Activated naive CD8-positive, alpha-beta T cell (primary cell): ENCODE measurements at regions not wholly inside any gene's neighbourhood (a gene's known extent, or its start where the extent isn't known, plus 50 kb on each side); places are given as distances from the start of the nearest gene placed in this dataset.

Experiments used
- H3K27ac Mint-ChIP-seq: one replicate; pipeline ENCODE4 v1.8.0; 2021; ENCODE audit warnings: mixed read lengths
- H3K27me3 Mint-ChIP-seq: one replicate; pipeline ENCODE4 v1.8.0; 2021; ENCODE audit warnings: mixed read lengths
- H3K36me3 Mint-ChIP-seq: one replicate; pipeline ENCODE4 v1.8.0; 2021; ENCODE audit warnings: mixed read lengths
- H3K4me1 Mint-ChIP-seq: one replicate; pipeline ENCODE4 v1.8.0; 2021; ENCODE audit warnings: low read depth, mixed read lengths
- H3K4me3 Mint-ChIP-seq: one replicate; pipeline ENCODE4 v1.8.0; 2021; ENCODE audit warnings: mild to moderate bottlenecking, mixed read lengths
- H3K9me3 Mint-ChIP-seq: one replicate; pipeline ENCODE4 v1.8.0; 2021; ENCODE audit warnings: low read depth, mixed read lengths

DNA sequence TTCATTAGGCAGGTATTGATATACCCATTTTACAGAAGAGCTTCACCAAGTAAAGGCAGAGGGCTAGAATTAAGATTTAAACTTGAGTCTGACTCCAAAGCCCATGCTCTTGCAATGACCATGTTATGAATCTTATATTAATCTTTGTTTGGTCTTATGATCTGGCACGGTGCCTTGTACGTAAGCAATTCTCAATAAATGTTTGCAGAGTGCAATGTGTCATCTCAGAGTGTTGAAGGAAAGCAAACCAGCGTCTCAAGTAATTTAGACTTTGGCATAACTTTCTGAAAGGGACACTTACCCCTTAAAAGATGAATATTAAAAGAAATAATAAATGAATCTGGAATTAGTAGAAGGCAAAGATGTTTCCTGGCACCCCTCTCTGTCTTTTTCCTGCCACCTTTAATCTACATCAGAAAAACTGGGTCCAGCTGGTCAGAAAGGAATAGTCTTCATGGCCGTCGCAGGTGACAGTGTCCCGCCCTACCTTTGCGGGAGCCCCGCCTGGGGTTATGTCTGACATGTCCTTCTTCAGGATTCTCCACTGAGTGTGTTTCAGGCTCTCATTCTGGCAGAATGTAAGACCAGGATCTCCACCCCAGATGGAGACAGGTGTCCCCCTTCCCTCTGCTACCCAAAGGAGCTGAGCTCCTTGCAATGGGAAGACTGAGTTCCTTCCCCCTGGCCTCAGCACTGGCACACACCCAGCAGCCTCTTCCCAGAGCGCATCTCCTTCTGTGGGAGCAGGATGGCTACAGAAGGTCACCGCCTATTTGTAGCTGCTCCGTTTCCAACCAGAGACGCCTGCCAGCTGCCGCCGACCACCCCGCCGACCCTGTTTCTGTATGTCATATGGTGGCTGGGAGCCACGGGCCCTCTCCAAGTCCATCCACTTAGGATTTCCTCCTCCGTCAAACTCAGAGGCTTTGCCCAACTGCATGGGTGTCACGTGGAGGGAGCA lies 266.3 kb upstream of the ECI2 start:
- Mint-ChIP-seq H3K4me1 (no peaks in the 10 kb centered on the region), H3K4me3 (no peak overlapping the region), H3K27me3 (peaks cover 10% of the 10 kb centered on the region), H3K36me3 (no peaks in the 10 kb centered on the region), H3K27ac (no peak overlapping the region), H3K9me3 (no peaks in the 10 kb centered on the region)

DNA sequence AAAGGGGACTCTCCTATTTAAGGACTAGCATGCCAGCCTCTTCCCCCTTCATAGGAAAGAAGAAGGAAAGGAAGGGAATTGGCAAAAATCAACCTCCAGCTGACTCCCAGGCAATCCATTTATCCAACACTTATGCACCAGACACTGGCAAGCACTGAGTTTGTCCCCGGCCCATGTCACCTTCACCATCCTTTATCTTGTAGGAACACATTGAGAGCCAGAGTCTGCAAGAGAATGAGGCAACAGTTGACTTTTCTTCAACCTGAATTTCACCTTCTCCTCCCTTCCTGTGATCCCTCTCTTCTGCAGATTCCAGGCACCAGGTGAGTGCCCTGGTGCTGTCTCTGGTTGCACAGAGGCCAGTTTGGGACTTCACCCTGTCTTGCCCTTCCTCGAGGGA lies 264.3 kb upstream of the ECI2 start:
- Mint-ChIP-seq H3K36me3 (no peaks in the 10 kb centered on the region), H3K27me3 (peaks cover 10% of the 10 kb centered on the region), H3K9me3 (no peaks in the 10 kb centered on the region), H3K27ac (no peak overlapping the region), H3K4me1 (no peaks in the 10 kb centered on the region), H3K4me3 (no peak overlapping the region)

DNA sequence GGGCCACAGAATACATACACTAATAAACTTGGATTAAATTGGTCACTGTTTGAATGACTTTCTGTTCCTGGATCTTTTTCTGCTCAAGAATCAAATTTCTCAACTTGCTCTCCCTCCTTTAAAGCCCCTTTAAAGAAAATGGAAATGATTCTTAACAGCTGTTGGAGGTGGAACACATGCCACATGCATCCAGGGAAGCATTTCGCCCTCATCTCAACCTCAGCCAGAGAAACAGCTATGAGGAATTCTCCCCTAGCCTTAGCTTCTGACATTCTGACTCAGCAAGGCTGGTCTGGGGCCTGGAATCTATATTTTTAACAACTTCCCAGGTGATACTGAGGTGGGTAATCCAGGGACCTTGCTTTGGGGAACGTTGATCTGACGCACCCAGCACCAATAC lies 263.4 kb upstream of the ECI2 start:
- Mint-ChIP-seq H3K27me3 (peaks cover 10% of the 10 kb centered on the region), H3K4me3 (no peak overlapping the region), H3K36me3 (no peaks in the 10 kb centered on the region), H3K9me3 (no peaks in the 10 kb centered on the region), H3K27ac (no peak overlapping the region), H3K4me1 (no peaks in the 10 kb centered on the region)

DNA sequence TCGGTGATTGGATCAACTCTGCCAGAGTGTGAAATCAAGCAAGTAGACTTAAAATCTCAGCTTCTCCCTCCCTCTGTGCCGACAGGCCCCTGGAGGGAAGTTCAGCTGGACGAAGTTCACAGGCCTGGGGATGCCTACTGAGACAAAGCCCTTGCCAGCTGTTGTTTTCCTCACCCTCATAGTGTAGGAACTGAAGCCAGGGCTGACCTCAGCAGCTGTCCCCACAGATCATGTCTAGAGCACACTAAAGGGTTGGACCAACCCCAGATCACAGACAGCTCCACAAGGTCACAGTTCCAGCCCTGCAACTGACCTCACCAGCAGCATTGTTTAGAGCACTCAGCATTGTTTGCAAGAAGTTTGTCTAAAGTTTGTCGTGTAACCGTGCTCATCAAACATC lies 261.9 kb upstream of the ECI2 start:
- H3K4me3 Mint-ChIP-seq = no peak overlapping the region
- H3K4me1 Mint-ChIP-seq = no peaks in the 10 kb centered on the region
- H3K36me3 Mint-ChIP-seq = no peaks in the 10 kb centered on the region
- no peaks in the 10 kb centered on the region for H3K9me3 Mint-ChIP-seq
- H3K27ac Mint-ChIP-seq = no peak overlapping the region
- peaks cover 8% of the 10 kb centered on the region for H3K27me3 Mint-ChIP-seq

DNA sequence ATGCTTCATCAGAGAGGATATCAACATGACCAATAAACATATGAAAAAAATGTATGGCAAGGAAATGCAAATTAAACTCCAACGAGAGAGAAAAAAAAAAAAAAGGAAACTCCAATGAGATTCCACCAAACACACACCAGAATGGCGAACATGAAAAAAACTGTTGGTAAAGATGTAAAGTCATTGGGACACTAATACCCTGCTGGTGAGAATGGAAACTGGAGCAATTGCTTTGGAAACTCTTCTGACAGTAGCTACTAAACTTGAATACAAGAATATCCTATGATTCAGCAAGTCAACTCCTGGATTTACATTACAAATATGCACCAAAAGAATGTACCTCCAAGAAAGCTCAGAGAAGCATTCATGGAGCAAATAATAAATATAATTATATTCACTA lies 260.7 kb upstream of the ECI2 start:
- no peaks in the 10 kb centered on the region for H3K9me3 Mint-ChIP-seq
- peaks cover 6% of the 10 kb centered on the region for H3K27me3 Mint-ChIP-seq
- no peaks in the 10 kb centered on the region for H3K36me3 Mint-ChIP-seq
- H3K4me1 Mint-ChIP-seq = no peaks in the 10 kb centered on the region
- no peak overlapping the region for H3K4me3 Mint-ChIP-seq
- no peak overlapping the region for H3K27ac Mint-ChIP-seq

DNA sequence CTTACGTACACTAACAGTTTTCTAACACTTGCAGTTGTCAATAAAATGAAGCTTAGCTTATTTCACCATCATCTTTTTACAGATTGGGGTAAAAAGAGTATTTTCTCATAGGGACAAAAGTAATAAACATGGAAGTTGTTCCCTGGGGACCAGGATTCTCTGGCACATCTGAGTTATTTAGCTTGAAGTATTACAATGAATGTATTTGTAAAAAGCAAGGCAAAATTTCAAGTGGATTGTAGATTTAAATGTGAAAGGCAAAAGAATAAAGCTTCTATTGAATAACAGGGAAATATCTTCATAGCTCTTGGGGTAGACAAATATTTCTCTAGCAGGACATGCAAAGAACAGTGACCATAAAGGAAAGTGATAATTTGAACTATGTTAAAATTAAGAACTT lies 260.0 kb upstream of the ECI2 start:
- no peaks in the 10 kb centered on the region for H3K36me3 Mint-ChIP-seq
- H3K4me1 Mint-ChIP-seq = no peaks in the 10 kb centered on the region
- H3K9me3 Mint-ChIP-seq = no peaks in the 10 kb centered on the region
- H3K4me3 Mint-ChIP-seq = no peak overlapping the region
- H3K27me3 Mint-ChIP-seq = peaks cover 5% of the 10 kb centered on the region
- H3K27ac Mint-ChIP-seq = no peak overlapping the region

DNA sequence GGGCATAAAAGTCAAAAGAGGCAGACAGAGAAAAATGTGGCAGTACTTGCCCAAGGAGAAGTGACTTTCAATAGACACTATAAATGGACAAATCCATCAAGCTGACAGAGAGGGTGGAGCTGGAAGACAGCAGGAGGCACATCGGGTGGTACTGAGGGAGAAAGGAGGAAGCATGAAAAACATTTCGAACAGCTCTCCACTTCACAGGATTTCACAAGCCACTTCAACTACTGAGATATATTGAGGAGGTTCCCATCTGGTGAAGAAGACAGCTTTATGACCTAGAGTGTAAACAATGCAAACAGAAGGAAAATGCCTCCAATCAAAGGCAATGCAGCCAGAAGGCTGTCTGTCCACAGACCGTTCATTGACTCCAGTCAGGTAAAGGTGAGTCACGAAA lies 259.4 kb upstream of the ECI2 start:
- H3K9me3 Mint-ChIP-seq = no peaks in the 10 kb centered on the region
- no peak overlapping the region for H3K27ac Mint-ChIP-seq
- no peak overlapping the region for H3K4me3 Mint-ChIP-seq
- no peaks in the 10 kb centered on the region for H3K4me1 Mint-ChIP-seq
- no peaks in the 10 kb centered on the region for H3K36me3 Mint-ChIP-seq
- H3K27me3 Mint-ChIP-seq = peaks cover 6% of the 10 kb centered on the region

DNA sequence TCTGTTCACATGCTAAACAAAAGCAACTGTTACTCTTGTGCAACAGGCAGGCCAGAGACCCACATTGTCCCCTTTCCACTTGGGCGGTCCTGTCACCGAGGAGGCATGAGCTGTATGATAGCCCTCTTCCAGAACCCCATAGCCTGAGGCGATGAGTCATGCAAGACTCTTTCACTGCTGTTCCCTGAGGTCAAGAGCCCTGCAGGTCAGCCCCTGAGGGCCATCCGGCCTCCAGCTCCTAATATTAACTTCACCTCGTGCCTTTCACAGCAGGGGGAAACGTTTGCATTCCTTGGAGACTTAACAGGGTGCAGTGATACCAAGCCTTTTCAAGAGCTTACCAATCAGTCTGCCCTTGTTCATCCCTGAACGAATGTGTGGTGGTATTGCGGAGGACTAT lies 253.3 kb upstream of the ECI2 start:
- no peaks in the 10 kb centered on the region for H3K4me1 Mint-ChIP-seq

DNA sequence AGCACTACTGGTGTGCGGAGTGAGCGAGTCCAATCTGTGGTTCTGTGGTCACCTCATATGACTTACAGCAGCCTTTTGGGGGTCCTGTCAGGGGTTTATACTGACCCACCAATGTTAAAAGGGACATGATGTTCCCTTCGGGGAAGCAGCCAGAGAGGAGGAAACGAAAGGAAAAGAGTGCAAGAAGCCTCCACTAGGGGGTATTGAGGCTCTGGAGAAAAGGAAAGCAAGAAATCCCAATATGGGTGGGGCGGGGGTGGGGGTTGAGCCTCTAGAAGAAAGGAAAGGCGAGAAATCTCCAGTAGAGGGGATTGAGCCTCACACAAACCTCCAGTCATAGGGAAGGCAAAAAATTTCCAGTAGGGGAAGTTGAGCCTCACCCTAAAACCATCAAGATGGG lies 249.3 kb upstream of the ECI2 start:
- H3K27ac Mint-ChIP-seq = no peak overlapping the region
- peaks cover 4% of the 10 kb centered on the region for H3K27me3 Mint-ChIP-seq
- H3K36me3 Mint-ChIP-seq = peaks cover 4% of the 10 kb centered on the region
- no peak overlapping the region for H3K4me3 Mint-ChIP-seq
- peaks cover 21% of the 10 kb centered on the region for H3K9me3 Mint-ChIP-seq
- H3K4me1 Mint-ChIP-seq = no peaks in the 10 kb centered on the region

More for the DNA sequence above, 253.3 kb upstream of the ECI2 start:
- Mint-ChIP-seq H3K9me3 (peaks cover 10% of the 10 kb centered on the region), H3K4me3 (no peak overlapping the region), H3K36me3 (peaks cover 2% of the 10 kb centered on the region), H3K27me3 (peaks cover 5% of the 10 kb centered on the region), H3K27ac (no peak overlapping the region)

DNA sequence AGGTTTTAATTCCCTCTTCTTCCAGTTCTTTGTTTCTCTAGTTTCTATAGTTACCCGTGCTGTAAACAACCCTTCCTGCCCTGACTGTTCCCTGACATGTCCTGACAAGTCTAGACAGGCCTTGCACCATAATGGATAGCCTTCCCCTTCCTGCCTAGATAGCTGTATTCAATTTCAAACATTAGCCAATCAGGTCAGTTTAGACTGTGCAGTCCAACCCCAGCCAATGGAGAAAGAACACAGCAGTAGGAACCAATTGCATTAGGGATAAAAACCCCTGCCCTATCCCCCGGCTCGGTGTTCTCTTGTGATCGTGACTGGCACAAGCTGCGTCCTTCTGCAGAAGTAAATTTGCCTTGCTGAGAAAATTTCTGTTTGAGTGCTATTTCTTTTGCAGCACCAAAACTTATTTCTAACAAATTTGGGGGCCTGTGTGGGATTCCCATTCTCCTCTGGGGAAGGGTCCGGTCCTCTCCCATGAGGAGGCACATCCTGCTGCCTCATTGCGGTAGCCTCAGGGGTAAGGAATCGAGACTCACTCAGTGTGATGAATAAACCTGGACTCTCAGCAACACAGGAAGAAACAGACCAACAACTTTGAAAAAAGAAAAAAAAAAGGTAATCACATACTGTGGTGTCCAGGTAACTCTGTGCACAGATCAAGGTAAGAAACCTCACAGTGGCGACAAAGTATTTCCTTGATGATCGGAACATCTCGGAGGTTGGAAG lies 248.7 kb upstream of the ECI2 start:
- no peak overlapping the region for H3K27ac Mint-ChIP-seq
- H3K4me3 Mint-ChIP-seq = no peak overlapping the region
- peaks cover 21% of the 10 kb centered on the region for H3K9me3 Mint-ChIP-seq
- H3K4me1 Mint-ChIP-seq = no peaks in the 10 kb centered on the region
- peaks cover 4% of the 10 kb centered on the region for H3K27me3 Mint-ChIP-seq
- peaks cover 4% of the 10 kb centered on the region for H3K36me3 Mint-ChIP-seq

DNA sequence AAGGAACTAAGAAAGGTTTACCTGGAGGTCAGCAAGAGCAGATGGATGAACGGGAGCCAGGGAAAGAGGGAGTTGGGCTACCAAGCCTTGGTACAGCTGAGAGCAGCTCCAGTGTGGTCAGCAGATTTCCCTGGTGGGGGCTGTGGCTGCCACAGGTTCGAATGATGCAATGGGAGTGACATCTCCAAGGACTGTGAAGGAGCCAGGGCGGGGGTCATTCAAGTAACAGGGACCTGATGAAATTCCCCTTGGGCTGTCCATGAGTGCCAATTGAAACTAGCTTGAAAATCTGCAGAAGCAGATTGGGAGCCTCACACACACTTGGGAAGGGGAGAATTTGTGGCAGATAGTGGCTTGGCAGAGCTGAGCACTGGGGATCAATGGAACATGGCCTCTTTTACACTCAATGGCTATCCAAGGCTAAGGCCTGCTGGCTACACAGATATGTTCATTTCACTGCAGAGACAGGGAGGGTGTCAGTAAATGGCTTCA lies 247.0 kb upstream of the ECI2 start:
- H3K9me3 Mint-ChIP-seq = peaks cover 21% of the 10 kb centered on the region
- no peaks in the 10 kb centered on the region for H3K4me1 Mint-ChIP-seq
- peaks cover 4% of the 10 kb centered on the region for H3K36me3 Mint-ChIP-seq
- no peak overlapping the region for H3K27ac Mint-ChIP-seq
- peaks cover 4% of the 10 kb centered on the region for H3K27me3 Mint-ChIP-seq
- H3K4me3 Mint-ChIP-seq = no peak overlapping the region

DNA sequence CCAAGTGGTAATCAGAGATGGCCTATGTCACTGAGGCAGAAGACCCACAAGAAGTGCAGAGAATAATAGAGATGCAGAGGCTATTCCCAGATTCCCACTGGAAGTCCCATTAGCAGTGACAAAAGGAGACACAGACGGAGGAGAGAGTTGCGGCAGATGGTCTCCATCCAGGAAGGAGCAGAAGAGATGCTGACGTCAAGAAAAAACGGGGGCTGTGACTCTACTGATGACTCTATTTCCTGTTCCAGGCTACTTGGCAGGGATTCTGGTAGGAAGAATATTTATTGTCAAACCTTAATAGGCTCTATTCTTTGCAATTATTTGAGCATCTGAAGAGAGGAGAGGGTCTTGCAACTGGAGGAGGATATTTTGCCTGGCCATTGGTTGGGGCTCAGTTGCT lies 246.0 kb upstream of the ECI2 start:
- Mint-ChIP-seq H3K27me3 (peaks cover 4% of the 10 kb centered on the region), H3K9me3 (peaks cover 21% of the 10 kb centered on the region), H3K4me3 (no peak overlapping the region), H3K4me1 (no peaks in the 10 kb centered on the region), H3K36me3 (peaks cover 4% of the 10 kb centered on the region), H3K27ac (no peak overlapping the region)

DNA sequence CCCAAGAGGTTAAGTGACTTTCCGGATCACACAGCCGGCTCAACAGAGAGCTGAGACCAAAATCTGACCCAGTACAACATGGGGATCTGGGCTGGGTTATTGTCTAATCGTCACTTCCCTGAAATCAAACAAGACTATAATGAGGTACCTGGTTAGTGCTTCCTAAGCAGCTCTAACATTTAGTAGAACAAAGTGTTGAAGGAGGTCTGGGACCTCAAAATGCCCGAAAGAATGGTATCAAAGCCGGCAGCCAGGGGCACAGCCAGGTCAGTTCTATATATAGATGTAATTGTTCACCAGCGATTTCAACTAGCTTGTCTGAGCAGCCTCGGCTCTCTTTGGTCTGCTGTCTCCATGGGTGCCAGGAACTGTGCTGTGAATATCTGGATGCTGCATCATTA lies 245.5 kb upstream of the ECI2 start:
- Mint-ChIP-seq H3K36me3 (peaks cover 4% of the 10 kb centered on the region), H3K9me3 (peaks cover 21% of the 10 kb centered on the region), H3K4me1 (no peaks in the 10 kb centered on the region), H3K4me3 (no peak overlapping the region), H3K27me3 (peaks cover 2% of the 10 kb centered on the region), H3K27ac (no peak overlapping the region)

DNA sequence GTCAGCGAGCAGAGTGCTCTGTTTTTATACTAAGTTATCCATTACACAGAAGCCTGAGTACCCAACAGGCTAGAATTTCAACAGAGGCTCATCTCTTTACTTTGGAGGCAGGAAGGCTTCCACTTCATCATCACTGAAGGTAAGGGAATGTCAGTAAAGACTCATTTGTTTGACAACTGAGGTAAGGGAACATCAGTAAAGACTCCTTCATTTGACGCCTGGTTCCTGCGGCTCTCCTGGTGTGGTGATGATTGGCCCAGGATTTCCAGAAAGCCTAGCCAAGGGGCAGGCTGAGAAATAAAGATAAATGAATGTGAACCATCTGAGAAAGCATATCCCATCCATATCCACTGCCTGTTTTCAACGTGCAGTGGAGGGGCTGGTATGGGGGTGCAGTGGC lies 244.6 kb upstream of the ECI2 start:
- no peak overlapping the region for H3K4me3 Mint-ChIP-seq
- no peaks in the 10 kb centered on the region for H3K4me1 Mint-ChIP-seq
- H3K27ac Mint-ChIP-seq = no peak overlapping the region
- peaks cover 5% of the 10 kb centered on the region for H3K27me3 Mint-ChIP-seq
- peaks cover 4% of the 10 kb centered on the region for H3K36me3 Mint-ChIP-seq
- peaks cover 21% of the 10 kb centered on the region for H3K9me3 Mint-ChIP-seq

DNA sequence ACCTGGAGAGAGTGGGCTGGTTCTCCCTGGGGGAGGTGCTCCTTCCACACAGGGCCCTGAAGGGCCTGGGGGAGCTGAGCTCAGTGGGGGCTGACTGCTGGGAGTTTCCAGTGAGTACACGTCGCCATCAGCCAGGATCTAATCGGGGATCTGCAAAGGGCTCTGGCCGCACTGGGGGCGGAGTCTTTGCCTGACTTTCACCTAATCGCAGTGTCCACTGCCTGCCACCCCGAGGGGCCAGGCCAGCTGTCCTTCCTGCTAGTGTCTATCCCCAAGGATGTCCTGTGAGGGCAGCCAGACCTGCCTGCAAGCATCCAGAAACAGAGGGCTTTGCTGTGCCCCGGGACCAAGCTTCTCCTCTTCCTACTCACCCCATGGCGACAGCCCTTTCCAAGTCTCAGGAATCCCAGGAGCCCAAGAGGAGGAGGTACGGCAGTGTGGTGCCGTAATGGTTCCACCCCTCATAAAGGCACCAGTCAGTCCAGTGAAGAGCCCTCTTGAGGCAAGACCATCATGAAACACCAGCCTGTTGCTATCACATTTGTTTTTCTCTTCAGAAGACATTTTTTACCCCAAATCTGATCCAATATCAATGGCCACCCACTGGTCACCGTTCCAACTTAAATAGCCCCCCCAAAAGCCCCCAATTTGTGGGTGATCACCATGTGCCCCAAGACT lies 243.1 kb upstream of the ECI2 start:
- Mint-ChIP-seq H3K27me3 (peaks cover 7% of the 10 kb centered on the region), H3K27ac (no peak overlapping the region), H3K36me3 (peaks cover 2% of the 10 kb centered on the region), H3K4me1 (no peaks in the 10 kb centered on the region), H3K4me3 (no peak overlapping the region), H3K9me3 (peaks cover 11% of the 10 kb centered on the region)
